Mesenchymal stem cell (in vitro differentiated cells and primary cell): ENCODE measurements at regions not wholly inside any gene's neighbourhood (a gene's known extent, or its start where the extent isn't known, plus 50 kb on each side); places are given as distances from the start of the nearest gene placed in this dataset.
A peak's percentile ranks its signal among the peaks of the same experiment; 100 is the strongest.

Source experiments
- DNase-seq: peaks from one replicate; pipeline ENCODE4 v3.0.0-alpha.2; 2013
- H2AFZ ChIP-seq: one replicate; pipeline ENCODE4 v1.6.1; 2013; ENCODE audit warnings: low read depth, mild to moderate bottlenecking, control low read depth, inconsistent platforms, low read length, moderate library complexity
- H2AK5ac ChIP-seq: 2 replicates; pipeline ENCODE4 v1.6.1; 2013; ENCODE audit warnings: low read length, moderate library complexity, mild to moderate bottlenecking, inconsistent platforms; ENCODE audit not compliant: severe bottlenecking
- H2BK120ac ChIP-seq: one replicate; pipeline ENCODE4 v1.6.1; 2013; ENCODE audit warnings: low read depth, mild to moderate bottlenecking, inconsistent platforms, low read length, moderate library complexity
- H2BK12ac ChIP-seq, 2 experiments: one replicate each; pipeline ENCODE4 v1.6.1; 2013; ENCODE audit warnings: inconsistent platforms in 2 of 2, low read length in 2 of 2, mild to moderate bottlenecking in 2 of 2, moderate library complexity in 2 of 2, control low read depth in 1 of 2
- H2BK15ac ChIP-seq: one replicate; pipeline ENCODE4 v1.6.1; 2013; ENCODE audit warnings: mild to moderate bottlenecking, low read depth, inconsistent platforms; ENCODE audit not compliant: poor library complexity, severe bottlenecking
- H2BK5ac ChIP-seq: 2 replicates; pipeline ENCODE4 v1.6.1; 2013; ENCODE audit warnings: low read depth, mild to moderate bottlenecking, low read length, control low read depth, inconsistent platforms; ENCODE audit not compliant: poor library complexity, severe bottlenecking
- H3K14ac ChIP-seq, 2 experiments: one replicate each; pipeline ENCODE4 v1.6.1; 2013; ENCODE audit warnings: inconsistent platforms in 2 of 2, low read length in 2 of 2, control low read depth in 1 of 2, mild to moderate bottlenecking in 1 of 2, moderate library complexity in 1 of 2
- H3K18ac ChIP-seq, 2 experiments: one replicate each; pipeline ENCODE4 v1.6.1; 2013; ENCODE audit warnings: inconsistent platforms in 2 of 2, low read length in 2 of 2, control low read depth in 1 of 2, low read depth in 1 of 2, mild to moderate bottlenecking in 1 of 2
- H3K23ac ChIP-seq, 2 experiments: one replicate each; pipeline ENCODE4 v1.6.1; 2013; ENCODE audit warnings: inconsistent platforms in 2 of 2, low read length in 2 of 2, mild to moderate bottlenecking in 2 of 2, moderate library complexity in 2 of 2, control low read depth in 1 of 2
- H3K27ac ChIP-seq: 2 replicates; pipeline ENCODE4 v1.5.1; 2013; ENCODE audit warnings: mild to moderate bottlenecking, moderate library complexity, low read length, control low read depth, inconsistent platforms; ENCODE audit not compliant: poor library complexity, severe bottlenecking
- H3K27me3 ChIP-seq, 2 experiments: 2 replicates each; pipeline versions ENCODE4 v1.6.1 to v1.7.0; 2013; ENCODE audit warnings: low read length in 2 of 2, mild to moderate bottlenecking in 2 of 2, moderate library complexity in 2 of 2, control low read depth in 1 of 2, inconsistent platforms in 1 of 2; ENCODE audit not compliant: control insufficient read depth in 1 of 2, insufficient read depth in 1 of 2
- H3K36me3 ChIP-seq, 2 experiments: 2 replicates each; pipeline versions ENCODE4 v1.6.1 to v1.7.0; 2013; ENCODE audit warnings: low read length in 2 of 2, control low read depth in 1 of 2, inconsistent platforms in 1 of 2, low read depth in 1 of 2, mild to moderate bottlenecking in 1 of 2; ENCODE audit not compliant: insufficient read depth in 2 of 2, control insufficient read depth in 1 of 2
- H3K4ac ChIP-seq, 2 experiments: one replicate each; pipeline ENCODE4 v1.6.1; 2013; ENCODE audit warnings: inconsistent platforms in 2 of 2, low read length in 2 of 2, mild to moderate bottlenecking in 2 of 2, moderate library complexity in 2 of 2, control low read depth in 1 of 2, low read depth in 1 of 2
- H3K4me1 ChIP-seq: 2 replicates; pipeline ENCODE4 v1.6.1; 2013; ENCODE audit warnings: low read depth, low read length, control low read depth; ENCODE audit not compliant: control insufficient read depth, insufficient read depth
- H3K4me2 ChIP-seq: 2 replicates; pipeline ENCODE4 v1.6.1; 2013; ENCODE audit warnings: low read length, mild to moderate bottlenecking, inconsistent platforms; ENCODE audit not compliant: poor library complexity, severe bottlenecking
- H3K4me3 ChIP-seq, 2 experiments: 2 replicates each; pipeline versions ENCODE4 v1.5.1 to v1.7.0; 2013; ENCODE audit warnings: low read length in 2 of 2, mild to moderate bottlenecking in 2 of 2, control low read depth in 1 of 2, low read depth in 1 of 2; ENCODE audit not compliant: insufficient read depth in 1 of 2
- H3K79me1 ChIP-seq: replicated peaks from 2 replicates; pipeline ENCODE4 v1.6.1; 2013; ENCODE audit warnings: mild to moderate bottlenecking, control low read depth, low read length, inconsistent platforms; ENCODE audit not compliant: poor library complexity, severe bottlenecking
- H3K9ac ChIP-seq: 2 replicates; pipeline ENCODE4 v1.7.0; 2013; ENCODE audit warnings: mild to moderate bottlenecking, low read length, moderate library complexity
- H3K9me3 ChIP-seq: 2 replicates; pipeline ENCODE4 v1.7.0; 2013; ENCODE audit warnings: mild to moderate bottlenecking, low read length; ENCODE audit not compliant: control insufficient read depth
- H4K8ac ChIP-seq: one replicate; pipeline ENCODE4 v1.6.1; 2013; ENCODE audit warnings: inconsistent platforms, mild to moderate bottlenecking, low read length, moderate library complexity
- H4K91ac ChIP-seq: one replicate; pipeline ENCODE4 v1.6.1; 2013; ENCODE audit warnings: mild to moderate bottlenecking, low read length, inconsistent platforms
- WGBS: methylation state at CpG from one replicate; pipeline ENCODE4 v1.1.7; 2013; ENCODE audit warnings: mixed read lengths; 5-methylcytosine and 5-hydroxymethylcytosine counted together

GRCh38 chr4:12139296-12139695, 710.6 kb upstream of the HS3ST1 start:
- Histone ChIP-seq H4K91ac (no peak overlapping the region), H2AK5ac (no peak overlapping the region), H3K9ac (no peak overlapping the region), H3K4me2 (no peak overlapping the region), H2AFZ (no peak overlapping the region), H4K8ac (no peak overlapping the region), H3K18ac (no peak overlapping the region), H3K27ac (no peak overlapping the region), H3K4me1 (no peaks in the 10 kb centered on the region), H2BK15ac (no peak overlapping the region), H3K36me3 (no peaks in the 10 kb centered on the region), H2BK12ac (no peak overlapping the region), H3K27me3 (no peaks in the 10 kb centered on the region), H3K14ac (no peak overlapping the region), H3K4ac (no peak overlapping the region), H3K4me3 (no peak overlapping the region), H3K23ac (no peak overlapping the region), H2BK5ac (no peak overlapping the region), H3K9me3 (peaks cover 5% of the 10 kb centered on the region), H3K79me1 (no peaks in the 10 kb centered on the region), H2BK120ac (no peak overlapping the region)
- 44% methylated on average over 1 of the region's 3 CpGs for WGBS
- DNase-seq = peak; percentile 0

- H3K9me3 ChIP-seq = peaks cover 7% of the 10 kb centered on the region
- no peak overlapping the region for H4K8ac ChIP-seq
- no peak overlapping the region for H3K4ac ChIP-seq
- H3K36me3 ChIP-seq = no peaks in the 10 kb centered on the region
- 55% methylated on average over 1 of the region's 1 CpG for WGBS
- H4K91ac ChIP-seq = no peak overlapping the region
- H3K23ac ChIP-seq = no peak overlapping the region
- no peak overlapping the region for H3K18ac ChIP-seq
- H3K79me1 ChIP-seq = no peaks in the 10 kb centered on the region
- H2BK5ac ChIP-seq = no peak overlapping the region
- no peak overlapping the region for H2AK5ac ChIP-seq
- no peak overlapping the region for H3K4me3 ChIP-seq
- H3K27me3 ChIP-seq = no peaks in the 10 kb centered on the region
- no peak overlapping the region for H2BK120ac ChIP-seq
- H2BK12ac ChIP-seq = no peak overlapping the region
- H3K14ac ChIP-seq = no peak overlapping the region
- no peak for DNase-seq
- H3K27ac ChIP-seq = no peak overlapping the region
- H2AFZ ChIP-seq = no peak overlapping the region
- H3K4me1 ChIP-seq = no peaks in the 10 kb centered on the region
- no peak overlapping the region for H3K4me2 ChIP-seq
- no peak overlapping the region for H2BK15ac ChIP-seq
- no peak overlapping the region for H3K9ac ChIP-seq
Observed at GRCh38 chr4:12138488-12138887, 709.8 kb upstream of the HS3ST1 start.

- Histone ChIP-seq H3K27ac (no peak overlapping the region), H3K4me1 (no peaks in the 10 kb centered on the region), H3K4me3 (no peak overlapping the region), H2AFZ (no peak overlapping the region), H4K91ac (no peak overlapping the region), H2BK120ac (no peak overlapping the region), H3K79me1 (no peaks in the 10 kb centered on the region), H3K9me3 (peaks cover 13% of the 10 kb centered on the region), H3K4ac (no peak overlapping the region), H2AK5ac (no peak overlapping the region), H3K4me2 (no peak overlapping the region), H2BK15ac (no peak overlapping the region), H3K9ac (no peak overlapping the region), H2BK5ac (no peak overlapping the region), H3K27me3 (no peaks in the 10 kb centered on the region), H3K14ac (no peak overlapping the region), H2BK12ac (no peak overlapping the region), H3K23ac (no peak overlapping the region), H4K8ac (no peak overlapping the region), H3K36me3 (no peaks in the 10 kb centered on the region), H3K18ac (no peak overlapping the region)
- DNase-seq = no peak
- no CpG with 5 or more reads among the region's 2 CpGs for WGBS
Observed at GRCh38 chr4:12137575-12137974, 708.9 kb upstream of the HS3ST1 start.

- H3K4ac ChIP-seq = no peak overlapping the region
- no peak overlapping the region for H3K4me2 ChIP-seq
- no peak for DNase-seq
- H3K14ac ChIP-seq = no peak overlapping the region
- H2BK5ac ChIP-seq = no peak overlapping the region
- no CpG with 5 or more reads among the region's 2 CpGs for WGBS
- H2AK5ac ChIP-seq = no peak overlapping the region
- H2AFZ ChIP-seq = no peak overlapping the region
- no peak overlapping the region for H3K18ac ChIP-seq
- H2BK12ac ChIP-seq = no peak overlapping the region
- no peak overlapping the region for H4K91ac ChIP-seq
- H2BK120ac ChIP-seq = no peak overlapping the region
- no peak overlapping the region for H3K27ac ChIP-seq
- no peaks in the 10 kb centered on the region for H3K79me1 ChIP-seq
- no peak overlapping the region for H3K9ac ChIP-seq
- H3K9me3 ChIP-seq = peaks cover 18% of the 10 kb centered on the region
- no peak overlapping the region for H3K4me3 ChIP-seq
- no peak overlapping the region for H3K23ac ChIP-seq
- no peaks in the 10 kb centered on the region for H3K27me3 ChIP-seq
- no peak overlapping the region for H2BK15ac ChIP-seq
- no peaks in the 10 kb centered on the region for H3K36me3 ChIP-seq
- no peak overlapping the region for H4K8ac ChIP-seq
- no peaks in the 10 kb centered on the region for H3K4me1 ChIP-seq
Observed at GRCh38 chr4:12126474-12126873, 697.8 kb upstream of the HS3ST1 start.
